Liver (tissue), 8 donors: ENCODE measurements at regions not wholly inside any gene's neighbourhood (a gene's known extent, or its start where the extent isn't known, plus 50 kb on each side); places are given as distances from the start of the nearest gene placed in this dataset.

ENCODE experiments used
- DNase-seq: peaks from one replicate; pipeline ENCODE4 v3.0.0-alpha.2; 2017; ENCODE audit warnings: low spot score
- H3K27ac ChIP-seq, 2 donors: one replicate each; pipeline ENCODE4 v1.7.0; 2013; ENCODE audit warnings: inconsistent platforms in 2 of 2, low read length in 2 of 2, control low read depth in 1 of 2, low read depth in 1 of 2, mild to moderate bottlenecking in 1 of 2
- H3K27me3 ChIP-seq, 4 donors: one replicate each; pipeline versions ENCODE4 v1.6.1 to v1.7.0; 2013; ENCODE audit warnings: low read length in 3 of 4, inconsistent platforms in 1 of 4, mild to moderate bottlenecking in 1 of 4, moderate library complexity in 1 of 4; ENCODE audit not compliant: control insufficient read depth in 4 of 4, insufficient read depth in 4 of 4
- H3K36me3 ChIP-seq, 4 donors: one replicate each; pipeline versions ENCODE4 v1.6.1 to v1.7.0; 2013; ENCODE audit warnings: low read length in 3 of 4, mild to moderate bottlenecking in 3 of 4, low read depth in 1 of 4, moderate library complexity in 1 of 4; ENCODE audit not compliant: control insufficient read depth in 4 of 4, insufficient read depth in 3 of 4
- H3K4me1 ChIP-seq, 4 donors: one replicate each; pipeline versions ENCODE4 v1.6.1 to v1.7.0; 2013; ENCODE audit warnings: low read length in 3 of 4, mild to moderate bottlenecking in 3 of 4, moderate library complexity in 1 of 4; ENCODE audit not compliant: control insufficient read depth in 4 of 4, insufficient read depth in 4 of 4
- H3K4me3 ChIP-seq, 3 donors: one replicate each; pipeline versions ENCODE4 v1.6.1 to v1.7.0; 2013; ENCODE audit warnings: low read length in 3 of 3, control low read depth in 1 of 3, low read depth in 1 of 3, mild to moderate bottlenecking in 1 of 3
- H3K9ac ChIP-seq, 2 donors: one replicate each; pipeline ENCODE4 v1.7.0; 2013; ENCODE audit warnings: low read length in 2 of 2, mild to moderate bottlenecking in 2 of 2, moderate library complexity in 2 of 2, control low read depth in 1 of 2, low read depth in 1 of 2
- H3K9me3 ChIP-seq, 4 donors: one replicate each; pipeline versions ENCODE4 v1.6.1 to v1.7.0; 2013; ENCODE audit warnings: low read length in 3 of 4; ENCODE audit not compliant: control insufficient read depth in 4 of 4
- EGR1 ChIP-seq, 2 donors: IDR thresholded peaks; 2 replicates each; pipeline ENCODE4 v1.6.1; 2016 to 2018; ENCODE audit warnings: antibody characterized with exemption in 2 of 2, low read depth in 2 of 2
- FOXA1 ChIP-seq: IDR thresholded peaks from 2 replicates; pipeline ENCODE4 v1.6.1; 2016; ENCODE audit warnings: antibody characterized with exemption
- FOXA2 ChIP-seq: IDR thresholded peaks from 2 replicates; pipeline ENCODE4 v1.6.1; 2016; ENCODE audit warnings: antibody characterized with exemption
- GABPA ChIP-seq, 2 donors: IDR thresholded peaks in 1 of 2; conservative IDR thresholded peaks in 1 of 2; 2 replicates each; pipeline ENCODE4 v1.6.1; 2016; ENCODE audit warnings: antibody characterized with exemption in 2 of 2, mild to moderate bottlenecking in 1 of 2, moderate library complexity in 1 of 2
- HNF4A ChIP-seq, 2 donors: conservative IDR thresholded peaks; 2 replicates each; pipeline ENCODE4 v1.6.1; 2016; ENCODE audit warnings: antibody characterized with exemption in 2 of 2, mild to moderate bottlenecking in 2 of 2
- HNF4G ChIP-seq: IDR thresholded peaks from 2 replicates; pipeline ENCODE4 v1.6.1; 2016; ENCODE audit warnings: antibody characterized with exemption
- JUND ChIP-seq, 2 donors: IDR thresholded peaks; 2 replicates each; pipeline ENCODE4 v1.6.1; 2016; ENCODE audit warnings: antibody characterized with exemption in 2 of 2
- NR2F2 ChIP-seq: IDR thresholded peaks from 2 replicates; pipeline ENCODE4 v1.6.1; 2016; ENCODE audit warnings: antibody characterized with exemption
- RAD21 ChIP-seq, 2 donors: IDR thresholded peaks; 2 replicates each; pipeline ENCODE4 v1.6.1; 2016; ENCODE audit warnings: antibody characterized with exemption in 2 of 2, mild to moderate bottlenecking in 2 of 2
- REST ChIP-seq: IDR thresholded peaks from 2 replicates; pipeline ENCODE4 v1.6.1; 2016; ENCODE audit warnings: antibody characterized with exemption, mild to moderate bottlenecking
- RXRA ChIP-seq, 2 donors: IDR thresholded peaks; 2 replicates each; pipeline ENCODE4 v1.6.1; 2017 to 2018; ENCODE audit warnings: antibody characterized with exemption in 2 of 2, mild to moderate bottlenecking in 1 of 2
- SP1 ChIP-seq: IDR thresholded peaks from 2 replicates; pipeline ENCODE4 v1.6.1; 2018; ENCODE audit warnings: antibody characterized with exemption, mild to moderate bottlenecking
- TAF1 ChIP-seq: conservative IDR thresholded peaks from 2 replicates; pipeline ENCODE4 v1.6.1; 2016; ENCODE audit warnings: antibody characterized with exemption, mild to moderate bottlenecking
- YY1 ChIP-seq: IDR thresholded peaks from 2 replicates; pipeline ENCODE4 v1.6.1; 2016; ENCODE audit warnings: antibody characterized with exemption, mild to moderate bottlenecking
- ZBTB33 ChIP-seq: IDR thresholded peaks from 2 replicates; pipeline ENCODE4 v1.6.1; 2016; ENCODE audit warnings: antibody characterized with exemption
- WGBS: extraction: QIAGEN DNeasy Blood & Tissue Kit; methylation state at CpG from one replicate; pipeline ENCODE4 v1.1.7; 2013; 5-methylcytosine and 5-hydroxymethylcytosine counted together
- TF ChIP-seq, protein P1 (sequence below): IDR thresholded peaks from 2 replicates; pipeline ENCODE4 v1.6.1; 2016; ENCODE audit warnings: antibody characterized with exemption
- TF ChIP-seq, protein P2 (sequence below): fragments of 150-350 bp; IDR thresholded peaks from 2 replicates; pipeline ENCODE4 v1.5.1; 2017; ENCODE audit warnings: improper control_type of control experiment, low read depth, low read length; ENCODE audit not compliant: missing input control
- TF ChIP-seq, protein P3 (sequence below): IDR thresholded peaks from 2 replicates; pipeline ENCODE4 v1.6.1; 2016; ENCODE audit warnings: antibody characterized with exemption
- donor health status: healthy.
- donor health status: healthy.
- donor health status: healthy.
- donor health status: healthy.
- donor health status: healthy.

GRCh38 chr2:104068665-104069064 is 785.2 kb upstream of the POU3F3 start (continued):
- TF ChIP-seq ZBTB33 (no peak), SP1 (no peak), TAF1 (no peak), YY1 (no peak), EGR1 (IDR thresholded peaks at IDR 0.05; ENCODE audit: low read depth in 2 of 2) (no peak), JUND (IDR thresholded peaks at IDR 0.05) (no peak), FOXA2 (no peak), GABPA (IDR thresholded peaks at IDR 0.05 in 1 of 2, conservative IDR thresholded peaks at IDR 0.05 in 1 of 2) (no peak), NR2F2 (no peak), HNF4G (no peak), FOXA1 (no peak)

DNA sequence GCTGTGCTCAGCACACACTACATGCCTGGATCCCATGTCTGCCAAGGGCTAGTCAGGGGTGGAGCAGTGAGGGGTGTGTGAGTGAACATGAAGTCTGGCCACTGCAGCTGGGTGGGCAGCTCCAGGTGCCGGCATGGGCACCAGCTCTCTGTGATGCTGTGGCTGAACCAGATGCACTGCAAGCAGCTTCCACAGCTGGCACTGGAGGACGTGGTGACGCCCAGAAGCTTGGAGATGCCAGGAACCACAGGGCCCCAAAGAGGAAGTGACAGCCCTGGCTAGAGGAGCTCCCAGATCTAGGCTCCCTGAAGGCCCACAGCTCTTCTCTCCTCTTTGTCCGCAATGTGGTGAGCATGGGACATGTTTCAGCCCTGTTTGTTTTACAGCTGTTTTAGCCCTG is 776.3 kb upstream of the POU3F3 start:
- no peaks in the 10 kb centered on the region for H3K27me3 ChIP-seq
- no peaks in the 10 kb centered on the region for H3K4me1 ChIP-seq
- H3K27ac ChIP-seq: no peak overlapping the region
- DNase-seq: no peak
- TF ChIP-seq HNF4A (conservative IDR thresholded peaks at IDR 0.05) (no peak), EGR1 (IDR thresholded peaks at IDR 0.05; ENCODE audit: low read depth in 2 of 2) (no peak), HNF4G (no peak), RXRA (IDR thresholded peaks at IDR 0.05) (no peak), JUND (IDR thresholded peaks at IDR 0.05) (no peak), FOXA2 (no peak), ZBTB33 (no peak), FOXA1 (no peak), YY1 (no peak), SP1 (no peak), REST (no peak), TAF1 (no peak), RAD21 (IDR thresholded peaks at IDR 0.05) (no peak), GABPA (IDR thresholded peaks at IDR 0.05 in 1 of 2, conservative IDR thresholded peaks at IDR 0.05 in 1 of 2) (no peak), NR2F2 (no peak)
- TF ChIP-seq, protein P1, sequence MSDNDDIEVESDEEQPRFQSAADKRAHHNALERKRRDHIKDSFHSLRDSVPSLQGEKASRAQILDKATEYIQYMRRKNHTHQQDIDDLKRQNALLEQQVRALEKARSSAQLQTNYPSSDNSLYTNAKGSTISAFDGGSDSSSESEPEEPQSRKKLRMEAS: no peak
- TF ChIP-seq, protein P2, sequence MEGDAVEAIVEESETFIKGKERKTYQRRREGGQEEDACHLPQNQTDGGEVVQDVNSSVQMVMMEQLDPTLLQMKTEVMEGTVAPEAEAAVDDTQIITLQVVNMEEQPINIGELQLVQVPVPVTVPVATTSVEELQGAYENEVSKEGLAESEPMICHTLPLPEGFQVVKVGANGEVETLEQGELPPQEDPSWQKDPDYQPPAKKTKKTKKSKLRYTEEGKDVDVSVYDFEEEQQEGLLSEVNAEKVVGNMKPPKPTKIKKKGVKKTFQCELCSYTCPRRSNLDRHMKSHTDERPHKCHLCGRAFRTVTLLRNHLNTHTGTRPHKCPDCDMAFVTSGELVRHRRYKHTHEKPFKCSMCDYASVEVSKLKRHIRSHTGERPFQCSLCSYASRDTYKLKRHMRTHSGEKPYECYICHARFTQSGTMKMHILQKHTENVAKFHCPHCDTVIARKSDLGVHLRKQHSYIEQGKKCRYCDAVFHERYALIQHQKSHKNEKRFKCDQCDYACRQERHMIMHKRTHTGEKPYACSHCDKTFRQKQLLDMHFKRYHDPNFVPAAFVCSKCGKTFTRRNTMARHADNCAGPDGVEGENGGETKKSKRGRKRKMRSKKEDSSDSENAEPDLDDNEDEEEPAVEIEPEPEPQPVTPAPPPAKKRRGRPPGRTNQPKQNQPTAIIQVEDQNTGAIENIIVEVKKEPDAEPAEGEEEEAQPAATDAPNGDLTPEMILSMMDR: no peak
- TF ChIP-seq, protein P3, sequence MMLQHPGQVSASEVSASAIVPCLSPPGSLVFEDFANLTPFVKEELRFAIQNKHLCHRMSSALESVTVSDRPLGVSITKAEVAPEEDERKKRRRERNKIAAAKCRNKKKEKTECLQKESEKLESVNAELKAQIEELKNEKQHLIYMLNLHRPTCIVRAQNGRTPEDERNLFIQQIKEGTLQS: no peak
- H3K4me3 ChIP-seq: no peak overlapping the region
- H3K9me3 ChIP-seq: no peaks in the 10 kb centered on the region
- H3K36me3 ChIP-seq: no peaks in the 10 kb centered on the region
- H3K9ac ChIP-seq: no peak overlapping the region
- WGBS: 81% methylated on average over 4 of the region's 4 CpGs
